Activated CD8-positive, alpha-beta memory T cell treated with anti-CD3 and anti-CD28 coated beads, Interleukin-2, amount 50 U/mL, for 48 hours (primary cell): ENCODE measurements at regions not wholly inside any gene's neighbourhood (a gene's known extent, or its start where the extent isn't known, plus 50 kb on each side); places are given as distances from the start of the nearest gene placed in this dataset.
"Not testable (repeated sequence)": the region's sequence is repeated elsewhere in the genome, so short reads cannot be mapped to it uniquely, and the experiment has no call there.

ENCODE experiments used
- DNase-seq: peaks from one replicate; pipeline ENCODE4 v3.0.0-alpha.2; 2020

DNA sequence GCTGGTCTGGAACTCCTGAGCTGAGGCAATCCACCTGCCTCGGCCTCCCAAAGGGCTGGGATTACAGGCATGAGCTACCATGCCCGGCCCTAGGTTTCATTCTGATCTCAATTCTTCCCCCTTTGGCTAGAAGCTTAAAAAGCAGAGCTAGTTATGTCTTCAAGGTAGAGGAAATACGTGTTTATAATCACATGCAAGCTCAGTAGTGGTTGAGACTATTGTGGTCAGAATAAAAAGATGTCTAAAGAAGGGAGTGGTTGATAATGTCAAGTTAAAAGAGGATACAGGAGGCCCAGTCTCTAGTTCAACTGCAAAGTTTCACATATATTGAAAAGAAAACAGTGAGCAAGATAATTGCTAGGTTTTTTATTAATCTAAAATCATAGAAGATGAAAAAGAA lies 807.8 kb upstream of the ACVR2A start:
- no peak for DNase-seq

DNA sequence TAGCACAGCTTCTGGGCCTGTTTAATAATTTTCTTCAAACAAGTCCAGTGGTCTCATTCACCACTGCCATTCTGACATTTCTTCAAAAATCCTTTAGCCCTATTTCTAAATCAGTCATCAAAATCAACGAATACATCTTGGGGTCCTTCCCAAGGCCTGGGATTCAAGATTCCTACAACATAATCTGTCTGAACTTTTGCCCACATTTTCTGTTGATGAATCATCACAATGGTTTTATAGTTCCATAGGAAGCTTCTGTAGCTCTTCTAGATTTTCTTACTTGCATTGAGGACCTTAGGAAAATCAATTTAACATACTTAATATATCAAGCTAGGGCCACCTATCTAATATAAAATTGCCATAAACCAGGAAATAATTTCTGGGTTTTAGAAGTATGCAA lies 811.8 kb upstream of the ACVR2A start:
- DNase-seq, result no peak

GRCh38 chr2:147031897-147032296 lies 812.9 kb upstream of the ACVR2A start:
- no peak for DNase-seq

DNA sequence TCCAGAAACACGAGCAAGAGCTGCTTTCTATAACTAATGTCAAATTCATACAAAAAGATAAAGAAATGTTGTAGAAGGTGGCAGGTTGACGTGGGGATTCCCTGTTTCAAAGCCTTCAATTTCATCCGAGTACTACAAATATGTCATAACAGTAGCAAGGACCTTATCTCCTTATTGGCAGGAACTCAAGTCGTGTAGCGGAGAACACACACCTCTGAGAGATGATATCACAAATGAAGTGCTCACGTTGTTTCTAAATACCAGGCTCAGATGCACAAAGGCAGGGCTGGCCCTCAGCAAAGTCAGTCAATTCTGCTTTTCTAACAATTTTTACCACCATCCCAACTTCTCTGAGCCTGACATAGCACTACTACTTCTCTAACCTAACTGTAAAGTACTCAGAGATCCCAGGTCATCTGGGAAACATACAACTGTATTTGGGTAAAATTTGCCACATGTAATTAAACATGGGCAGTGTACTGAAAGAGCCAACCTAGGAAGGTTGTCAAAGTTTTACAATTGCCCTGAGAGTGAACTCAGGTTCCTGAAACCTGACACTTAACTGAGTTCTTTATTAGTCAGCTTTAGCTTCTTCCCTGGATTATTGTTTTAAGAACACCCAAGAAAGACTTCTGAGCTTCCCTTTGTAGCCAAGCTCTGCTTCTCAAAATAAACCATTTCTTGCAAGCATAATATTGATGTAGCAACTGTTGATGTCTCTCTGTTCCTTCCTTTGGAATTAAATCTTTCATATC lies 813.7 kb upstream of the ACVR2A start:
- no peak for DNase-seq

GRCh38 chr2:147027436-147027835 lies 817.4 kb upstream of the ACVR2A start:
- no peak for DNase-seq

DNA sequence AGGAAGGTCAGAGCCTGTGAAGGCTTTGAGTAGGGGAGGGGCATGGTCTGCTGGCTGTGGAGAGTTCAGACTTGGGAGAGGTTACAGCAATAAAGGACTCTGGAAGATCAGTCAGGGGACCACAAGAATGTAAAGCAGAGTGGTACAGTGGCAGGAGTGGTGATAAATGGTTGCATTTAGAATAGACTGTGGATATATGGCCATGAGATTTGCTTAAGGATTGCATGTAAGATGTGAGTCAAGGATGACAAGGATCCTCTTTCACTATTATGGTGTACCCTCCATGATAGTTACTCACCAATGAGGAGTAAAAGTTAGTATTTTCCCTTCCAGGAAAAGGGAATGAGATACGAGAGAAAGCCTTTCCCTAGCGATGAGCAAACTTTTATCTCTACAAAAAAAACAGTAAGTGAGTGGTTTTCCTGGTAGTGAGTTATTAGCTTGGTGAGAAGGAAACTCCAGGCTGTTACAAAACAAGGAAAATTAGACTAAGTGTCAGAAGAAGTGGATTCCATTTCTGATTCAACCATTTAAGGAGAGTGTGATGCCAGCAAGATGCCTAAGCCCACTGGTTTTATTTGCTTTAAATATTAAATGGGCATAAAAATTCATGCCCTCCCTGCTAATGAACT lies 818.0 kb upstream of the ACVR2A start:
- DNase-seq, result no peak

DNA sequence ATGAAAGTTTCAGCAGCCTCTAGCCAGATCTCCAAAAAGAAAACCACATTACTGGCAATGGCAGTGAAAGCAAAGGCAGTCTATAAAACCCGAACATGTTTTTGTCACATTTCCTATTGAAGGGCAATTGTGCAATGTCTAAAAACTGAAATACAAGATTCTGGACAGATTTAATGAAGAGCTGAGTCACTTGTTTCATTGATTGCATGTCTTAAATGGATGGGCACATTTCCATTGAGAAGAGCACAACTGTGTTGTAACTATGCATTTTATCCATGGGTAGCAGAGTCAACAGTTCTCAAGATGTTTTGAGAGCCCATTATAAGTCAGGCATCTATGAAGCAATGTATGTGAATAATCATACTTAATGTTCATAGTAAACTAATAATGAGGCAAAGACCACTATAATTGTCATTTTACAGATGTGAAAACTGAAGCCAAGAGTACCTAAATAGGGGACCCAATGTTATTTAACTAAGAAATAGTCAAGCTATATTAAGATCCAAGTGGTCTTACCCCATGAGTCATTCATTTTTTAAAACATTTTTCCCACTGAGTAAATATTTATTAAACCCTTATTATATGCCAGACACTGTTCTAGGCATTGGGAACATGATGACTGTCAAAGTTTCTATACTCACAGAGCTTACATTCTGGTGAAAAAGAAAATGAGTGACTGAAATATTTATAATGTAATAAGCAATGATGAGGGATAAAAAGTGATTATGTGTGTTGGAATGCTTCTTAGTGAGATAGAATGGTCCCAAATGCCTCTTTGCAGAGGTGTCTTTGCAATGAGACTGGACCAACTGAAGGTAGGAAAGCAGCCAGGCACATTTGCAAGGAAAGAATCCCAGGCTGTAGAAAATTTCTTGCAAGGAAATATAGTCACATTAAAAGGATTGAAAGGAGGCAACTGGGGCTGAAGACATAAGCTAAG lies 818.9 kb upstream of the ACVR2A start:
- no peak for DNase-seq

DNA sequence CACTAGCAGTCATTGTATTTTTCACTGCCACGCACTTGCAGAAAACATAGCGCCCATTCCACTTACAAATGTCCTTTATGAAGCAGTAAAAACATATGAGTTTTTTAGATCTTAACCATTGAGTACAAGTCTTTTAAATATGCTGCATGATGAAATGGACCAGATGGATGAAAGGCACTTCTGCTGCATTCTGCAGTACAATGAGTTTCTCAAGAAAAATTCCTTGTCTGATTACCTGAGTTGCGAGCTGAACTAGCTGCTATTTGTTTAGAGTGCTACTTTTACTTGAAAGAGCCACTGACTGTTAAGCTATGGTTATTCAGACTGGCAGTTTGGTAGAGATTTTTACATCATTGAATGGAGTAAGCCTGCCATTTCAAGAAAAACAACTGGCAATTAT lies 825.5 kb upstream of the ACVR2A start:
- DNase-seq, result no peak

GRCh38 chr2:147017951-147018645 lies 826.7 kb upstream of the ACVR2A start:
- DNase-seq, result no peak

- no peak for DNase-seq
These were observed 828.6 kb upstream of the ACVR2A start for GRCh38 chr2:147016181-147016580.

DNA sequence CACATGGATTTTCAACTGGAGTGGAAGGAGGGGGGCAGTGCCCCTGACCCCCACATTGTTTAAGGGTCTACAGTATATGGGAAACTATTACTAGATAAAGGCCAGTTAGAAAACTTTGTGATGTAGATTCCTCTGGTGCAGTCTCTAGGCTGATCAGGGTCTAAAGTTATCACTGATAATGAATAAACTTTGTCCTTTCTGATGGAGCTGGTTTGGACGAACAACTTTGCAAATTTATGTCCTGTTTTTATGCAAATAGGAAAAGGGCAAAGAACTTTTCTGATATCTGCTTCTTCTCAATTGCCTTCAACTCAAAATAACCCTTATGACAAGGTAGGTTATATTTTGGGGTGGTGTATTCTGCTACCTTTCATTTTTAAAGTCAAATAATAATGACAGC lies 829.2 kb upstream of the ACVR2A start:
- no peak for DNase-seq

DNA sequence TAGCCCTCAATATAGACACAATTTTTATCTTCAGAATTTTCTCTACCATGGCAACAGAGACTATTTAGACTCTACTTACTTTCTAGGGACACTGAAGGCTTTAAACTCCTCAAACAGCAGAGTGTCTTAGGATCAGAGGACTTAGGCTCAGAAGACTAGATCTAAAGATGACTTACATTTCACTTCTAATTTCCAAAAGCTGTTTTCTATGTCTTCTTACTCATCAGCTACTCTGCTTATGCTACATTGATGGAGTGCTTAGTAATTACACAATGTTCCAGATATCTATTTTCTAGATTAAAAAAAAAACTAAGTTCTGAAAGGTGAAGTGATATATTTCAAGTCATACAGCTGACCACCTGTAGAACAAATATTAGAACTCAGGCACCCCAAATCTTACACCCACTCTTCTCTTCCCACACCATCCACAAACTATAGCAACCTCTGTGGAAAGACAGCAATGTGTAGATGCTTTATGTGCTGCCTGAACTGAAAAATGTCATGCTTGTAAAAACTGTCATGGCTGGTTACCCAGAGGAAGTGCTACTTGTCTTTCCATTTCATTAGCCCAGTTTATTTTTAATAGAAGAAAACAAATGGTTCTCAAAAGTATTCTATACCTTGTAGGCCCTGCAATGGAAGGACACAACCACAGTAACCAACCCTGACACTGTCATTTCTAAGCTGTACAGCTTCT lies 831.0 kb upstream of the ACVR2A start:
- no peak for DNase-seq

DNA sequence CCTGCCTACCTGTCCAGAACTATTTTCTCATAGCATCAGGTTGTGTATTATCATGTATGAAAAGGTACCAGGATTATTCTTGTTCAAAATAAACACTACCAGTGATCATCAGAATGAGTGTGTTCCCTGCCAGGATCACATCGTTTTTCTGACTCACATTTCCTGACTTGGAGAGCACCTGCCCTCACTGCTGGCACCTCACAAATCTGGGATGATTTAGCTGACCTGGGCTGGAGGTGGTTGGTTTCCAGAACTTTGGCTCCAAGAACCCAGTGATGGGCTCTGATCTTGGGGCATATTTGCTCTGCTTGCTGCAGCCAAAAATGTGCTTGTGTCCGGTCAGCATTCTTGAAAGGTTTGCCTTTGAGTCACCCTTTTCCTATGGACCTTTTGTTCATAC lies 836.3 kb upstream of the ACVR2A start:
- DNase-seq, result no peak

DNA sequence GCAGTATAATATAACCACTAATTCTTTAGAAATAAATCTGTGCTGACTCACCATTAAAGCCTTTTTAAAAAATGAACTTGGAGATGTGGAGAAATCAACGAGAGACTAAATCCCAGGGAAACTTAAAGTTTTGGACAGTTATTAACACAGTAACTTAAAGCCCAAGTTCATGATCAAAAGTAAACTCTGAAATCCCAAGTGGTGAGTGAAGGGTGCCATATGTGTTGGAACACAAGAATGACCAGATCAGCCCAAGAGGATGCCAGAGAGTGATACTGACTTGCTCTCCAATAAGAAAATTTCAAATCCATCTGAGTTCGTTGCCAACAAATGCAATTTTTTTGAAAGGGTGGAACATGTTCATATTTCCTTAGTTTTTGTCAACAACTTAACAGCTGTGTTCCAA lies 838.1 kb upstream of the ACVR2A start:
- DNase-seq, result no peak

GRCh38 chr2:147003081-147003480 lies 841.7 kb upstream of the ACVR2A start:
- DNase-seq, result no peak

GRCh38 chr2:147002256-147002655 lies 842.6 kb upstream of the ACVR2A start:
- DNase-seq, result no peak

DNA sequence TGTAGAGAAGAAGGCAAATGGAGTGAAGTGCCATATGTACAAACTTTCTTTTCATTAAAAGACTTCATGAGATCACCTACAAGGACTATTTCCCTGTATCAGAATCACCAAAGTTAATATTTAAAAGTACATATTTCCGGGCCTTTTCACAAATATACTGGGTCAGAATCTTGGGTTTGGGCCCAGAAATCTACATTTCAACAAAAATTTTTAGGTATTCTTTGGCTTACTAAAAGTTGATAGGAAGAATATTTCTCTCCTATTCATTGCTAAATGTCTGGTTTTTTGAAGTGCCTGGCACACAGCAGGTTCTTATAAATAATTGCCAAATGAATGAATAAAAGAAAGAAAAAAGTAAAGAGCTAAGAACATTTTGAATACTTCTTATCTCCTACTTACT lies 843.8 kb upstream of the ACVR2A start:
- no peak for DNase-seq

- DNase-seq, result not testable (repeated sequence)
These were observed 844.7 kb upstream of the ACVR2A start for GRCh38 chr2:147000151-147000550.

DNA sequence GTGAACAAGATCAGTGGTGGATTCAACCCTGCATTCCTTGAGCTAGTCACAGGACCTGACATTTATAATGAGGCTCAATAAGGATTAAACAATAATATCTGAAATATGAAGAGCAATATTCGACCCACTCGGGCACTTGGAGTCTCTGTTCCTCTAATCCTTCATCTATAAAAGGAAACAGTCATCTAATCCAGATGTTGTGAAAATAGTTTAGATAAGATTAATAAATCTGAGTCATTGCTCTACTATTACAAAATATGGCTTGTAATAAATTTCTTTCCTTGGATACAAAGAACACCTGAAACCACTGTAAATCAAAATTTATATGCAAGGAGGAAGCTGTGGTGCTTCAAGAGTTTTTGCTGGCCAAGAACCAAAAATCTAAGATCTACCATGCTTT lies 846.9 kb upstream of the ACVR2A start:
- DNase-seq, result no peak

DNA sequence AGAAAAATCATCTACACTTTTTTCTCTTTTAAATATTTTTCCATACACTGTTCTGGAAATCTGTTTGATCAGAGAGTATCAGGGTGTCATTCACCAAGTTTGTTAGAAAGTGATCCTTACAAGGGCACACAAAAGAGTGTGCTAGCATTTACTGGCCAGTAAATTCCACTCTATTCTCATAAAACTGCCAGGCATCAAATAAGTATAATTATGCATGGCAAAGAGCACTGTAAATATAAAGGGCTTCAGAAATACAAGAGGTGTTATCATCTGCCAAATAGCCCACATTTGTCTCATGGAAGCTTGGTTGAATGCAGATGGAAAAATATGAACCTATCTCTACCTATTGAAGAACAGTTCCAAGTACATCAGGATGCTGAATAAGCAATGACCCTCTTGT lies 847.3 kb upstream of the ACVR2A start:
- DNase-seq, result no peak

DNA sequence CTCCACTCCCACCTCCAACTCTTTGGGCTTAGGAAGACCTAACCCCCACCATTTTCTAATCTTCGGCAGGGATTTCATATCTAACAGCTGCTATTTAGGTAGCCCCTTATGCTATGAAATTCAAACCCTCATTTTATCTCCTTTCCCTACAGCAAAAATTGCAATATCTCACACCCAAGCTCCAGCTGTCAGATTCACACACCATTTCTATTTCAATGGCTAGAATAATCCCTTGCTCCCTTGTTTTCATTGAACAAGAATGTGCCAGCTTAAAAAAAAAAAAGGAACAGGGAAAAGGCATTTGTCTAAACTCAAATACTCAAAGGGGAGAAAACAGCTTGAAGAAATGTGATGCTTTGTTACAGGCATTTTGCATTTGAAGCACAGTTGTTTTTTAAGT lies 850.6 kb upstream of the ACVR2A start:
- no peak for DNase-seq

DNA sequence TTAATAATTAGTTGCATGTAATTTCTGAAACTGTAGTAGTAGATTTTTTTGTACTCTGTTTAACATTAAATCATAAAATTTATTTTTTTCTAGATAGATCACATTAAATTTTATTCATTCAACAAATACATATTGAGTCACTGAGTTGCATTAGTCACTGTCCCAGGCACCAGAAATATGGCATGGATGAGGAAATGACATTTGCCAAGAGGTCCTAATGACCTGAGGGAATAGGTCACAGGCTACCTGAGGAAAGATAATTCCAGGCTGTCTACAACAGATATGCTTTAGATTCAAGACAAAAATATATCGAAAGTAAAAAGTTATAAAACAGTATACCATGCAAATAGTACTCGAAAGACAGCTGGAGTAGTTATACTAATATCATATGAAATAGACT lies 852.4 kb upstream of the ACVR2A start:
- DNase-seq, result no peak

DNA sequence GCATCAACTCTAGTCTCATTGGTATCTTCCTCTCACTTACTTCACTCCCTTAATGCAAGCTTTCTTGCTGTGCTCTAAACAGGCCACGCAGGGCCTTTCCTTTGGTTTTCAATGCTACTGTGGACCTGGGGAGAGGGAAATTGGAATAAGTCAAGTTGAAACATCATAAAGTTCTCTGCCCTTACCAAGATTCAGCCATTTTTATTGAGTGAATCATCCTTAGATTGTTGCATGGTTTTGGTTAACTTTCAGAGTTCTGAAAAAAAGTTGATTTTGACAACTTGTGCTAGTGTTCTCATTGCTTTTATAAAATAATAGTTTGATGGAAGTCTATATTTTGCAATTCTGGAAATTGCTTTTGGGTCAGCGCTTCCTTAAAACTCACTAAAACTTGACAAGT lies 852.8 kb upstream of the ACVR2A start:
- DNase-seq, result no peak
